ENCODE measurements at regions not wholly inside any gene's neighbourhood (a gene's known extent, or its start where the extent isn't known, plus 50 kb on each side); places are given as distances from the start of the nearest gene placed in this dataset.

- Histone ChIP-seq H3K9me3 (peaks cover 0 to 8% (median 0%) of the 10 kb centered on the region in 4 donors), H3K27me3 (no peaks in the 10 kb centered on the region), H3K4me1 (no peaks in the 10 kb centered on the region), H3K36me3 (no peaks in the 10 kb centered on the region), H3K27ac (no peak overlapping the region), H3K4me3 (no peak overlapping the region)
- TF ChIP-seq POLR2A (IDR thresholded peaks at IDR 0.05): no peak
- TF ChIP-seq POLR2AphosphoS5 (IDR thresholded peaks at IDR 0.05): no peak
- TF ChIP-seq EP300 (IDR thresholded peaks at IDR 0.05): no peak
- no peak for TF ChIP-seq CTCF (IDR thresholded peaks at IDR 0.05)
- ATAC-seq (ENCODE audit: low FRiP score in 2 of 2): no peak
- DNase-seq: no peak
- WGBS, 2 donors: 71 to 79% methylated on average over 1 of the region's 1 CpG
These were observed 1476.2 kb downstream of the NCAM2 start for GRCh38 chr21:22474403-22474802.

- no peak for ATAC-seq (ENCODE audit: low FRiP score in 2 of 2)
- 80 to 81% methylated on average over 2 of the region's 2 CpGs for WGBS, 2 donors
These were observed 1478.0 kb downstream of the NCAM2 start for GRCh38 chr21:22476214-22476613.

GRCh38 chr21:22476726-22477646 lies 1478.8 kb downstream of the NCAM2 start:
- Histone ChIP-seq H3K27me3 (no peaks in the 10 kb centered on the region), H3K27ac (no peak overlapping the region), H3K9me3 (peaks cover 0 to 13% (median 0%) of the 10 kb centered on the region in 4 donors), H3K36me3 (no peaks in the 10 kb centered on the region), H3K4me1 (no peaks in the 10 kb centered on the region), H3K4me3 (no peak overlapping the region)
- no peak for TF ChIP-seq EP300 (IDR thresholded peaks at IDR 0.05)
- no peak for TF ChIP-seq POLR2A (IDR thresholded peaks at IDR 0.05)
- TF ChIP-seq CTCF (IDR thresholded peaks at IDR 0.05): no peak
- TF ChIP-seq POLR2AphosphoS5 (IDR thresholded peaks at IDR 0.05): no peak
- WGBS, 2 donors: 34 to 35% methylated on average over 2 of the region's 2 CpGs
- ATAC-seq (ENCODE audit: low FRiP score in 2 of 2) (no peak), DNase-seq (no peak)

More at GRCh38 chr21:22476214-22476613, 1478.0 kb downstream of the NCAM2 start:
- no peak overlapping the region for H3K4me3 ChIP-seq
- H3K4me1 ChIP-seq: no peaks in the 10 kb centered on the region
- H3K27ac ChIP-seq: no peak overlapping the region
- H3K27me3 ChIP-seq: no peaks in the 10 kb centered on the region
- H3K9me3 ChIP-seq: peaks cover 0 to 8% (median 0%) of the 10 kb centered on the region in 4 donors
- no peaks in the 10 kb centered on the region for H3K36me3 ChIP-seq
- TF ChIP-seq CTCF (IDR thresholded peaks at IDR 0.05) (no peak), POLR2AphosphoS5 (IDR thresholded peaks at IDR 0.05) (no peak), EP300 (IDR thresholded peaks at IDR 0.05) (no peak), POLR2A (IDR thresholded peaks at IDR 0.05) (no peak)
- no peak for DNase-seq

GRCh38 chr21:22490049-22490448 lies 1491.8 kb downstream of the NCAM2 start:
- DNase-seq: no peak
- H3K27ac ChIP-seq: no peak overlapping the region

More at GRCh38 chr21:22490049-22490448, 1491.8 kb downstream of the NCAM2 start:
- peaks cover 0 to 2% (median 0%) of the 10 kb centered on the region in 4 donors for H3K9me3 ChIP-seq
- no peak for ATAC-seq (ENCODE audit: low FRiP score in 2 of 2)
- no peak overlapping the region for H3K4me3 ChIP-seq
- TF ChIP-seq CTCF (IDR thresholded peaks at IDR 0.05) (no peak), EP300 (IDR thresholded peaks at IDR 0.05) (no peak), POLR2A (IDR thresholded peaks at IDR 0.05) (no peak), POLR2AphosphoS5 (IDR thresholded peaks at IDR 0.05) (no peak)
- no peaks in the 10 kb centered on the region for H3K36me3 ChIP-seq
- 58 to 71% methylated on average over 1 of the region's 1 CpG for WGBS, 2 donors
- no peaks in the 10 kb centered on the region for H3K4me1 ChIP-seq
- no peaks in the 10 kb centered on the region for H3K27me3 ChIP-seq

Data from upper lobe of left lung (tissue), 6 donors.